DND-41 (cell line): ENCODE measurements at regions not wholly inside any gene's neighbourhood (a gene's known extent, or its start where the extent isn't known, plus 50 kb on each side); places are given as distances from the start of the nearest gene placed in this dataset.

Experiments
- ATAC-seq: fragments of 200-7000 bp; cut with Tn5 transposase; 3 replicates; pipeline ENCODE4 v1.9.1; 2021; ENCODE audit warnings: low read depth; ENCODE audit not compliant: insufficient read depth
- DNase-seq: peaks from one replicate; pipeline ENCODE4 v3.0.0-alpha.2; 2020
- H2AFZ ChIP-seq: 2 replicates; pipeline ENCODE4 v1.6.0; 2012; ENCODE audit warnings: low read depth, low read length
- H3K27ac ChIP-seq: 2 replicates; pipeline ENCODE4 v1.5.1; 2012; ENCODE audit warnings: low read length, inconsistent platforms
- H3K27me3 ChIP-seq: fragments of 200-600 bp; sonication (generic); 2 replicates; pipeline ENCODE4 v1.6.0; 2012; ENCODE audit warnings: low read length, mild to moderate bottlenecking, inconsistent platforms; ENCODE audit not compliant: insufficient read depth, poor library complexity
- H3K36me3 ChIP-seq: 2 replicates; pipeline ENCODE4 v1.5.1; 2012; ENCODE audit warnings: low read length, inconsistent platforms; ENCODE audit not compliant: insufficient read depth
- H3K4me1 ChIP-seq: 2 replicates; pipeline ENCODE4 v1.5.1; 2012; ENCODE audit warnings: mild to moderate bottlenecking, low read length; ENCODE audit not compliant: insufficient read depth
- H3K4me2 ChIP-seq: 2 replicates; pipeline ENCODE4 v1.6.0; 2012; ENCODE audit warnings: mild to moderate bottlenecking, moderate library complexity, low read length, inconsistent platforms; ENCODE audit not compliant: insufficient read depth
- H3K4me3 ChIP-seq, 2 experiments: fragments of 200-600 bp in 1 of 2; shearing (Covaris generic) in 1 of 2; 2 replicates each; pipeline ENCODE4 v1.5.1; 2012 to 2016; ENCODE audit warnings: inconsistent platforms in 2 of 2, low read length in 2 of 2, mild to moderate bottlenecking in 2 of 2, low read depth in 1 of 2, moderate library complexity in 1 of 2
- H3K79me2 ChIP-seq: 2 replicates; pipeline ENCODE4 v1.6.0; 2012; ENCODE audit warnings: low read length, inconsistent platforms; ENCODE audit not compliant: insufficient read depth
- H3K9ac ChIP-seq: 2 replicates; pipeline ENCODE4 v1.6.0; 2012; ENCODE audit warnings: low read depth, mild to moderate bottlenecking, inconsistent platforms, low read length, moderate library complexity
- H3K9me3 ChIP-seq: 2 replicates; pipeline ENCODE4 v1.5.1; 2012; ENCODE audit warnings: low read length, moderate library complexity, mild to moderate bottlenecking, inconsistent platforms; ENCODE audit not compliant: insufficient read depth, severe bottlenecking
- H4K20me1 ChIP-seq: 2 replicates; pipeline ENCODE4 v1.6.0; 2012; ENCODE audit warnings: low read length; ENCODE audit not compliant: insufficient read depth
- CTCF ChIP-seq: IDR thresholded peaks from 2 replicates; pipeline ENCODE4 v1.5.1; 2012; ENCODE audit warnings: borderline replicate concordance, low read length, moderate library complexity, mild to moderate bottlenecking; ENCODE audit not compliant: poor library complexity, severe bottlenecking; ENCODE audit errors: extremely low read depth
- EZH2 ChIP-seq: IDR thresholded peaks from 3 replicates; pipeline ENCODE4 v1.6.1; 2012; ENCODE audit warnings: borderline replicate concordance, low read depth, mild to moderate bottlenecking, moderate library complexity, low read length, inconsistent platforms; ENCODE audit not compliant: severe bottlenecking

GRCh38 chr22:48868554-48868953, 959.1 kb downstream of the BRD1 start:
- no peak overlapping the region for H2AFZ ChIP-seq
- H3K4me1 ChIP-seq: no peaks in the 10 kb centered on the region
- no peak overlapping the region for H3K4me3 ChIP-seq
- H3K36me3 ChIP-seq: no peaks in the 10 kb centered on the region
- H3K4me2 ChIP-seq: no peak overlapping the region
- TF ChIP-seq CTCF: no peak
- no peak for TF ChIP-seq EZH2
- no peaks in the 10 kb centered on the region for H4K20me1 ChIP-seq
- H3K27ac ChIP-seq: no peak overlapping the region
- H3K9ac ChIP-seq: no peak overlapping the region
- H3K27me3 ChIP-seq: peaks cover 2% of the 10 kb centered on the region
- no peaks in the 10 kb centered on the region for H3K9me3 ChIP-seq
- DNase-seq: no peak
- H3K79me2 ChIP-seq: no peaks in the 10 kb centered on the region
- ATAC-seq: no peak

GRCh38 chr22:48867891-48868290, 959.8 kb downstream of the BRD1 start:
- H3K27ac ChIP-seq: no peak overlapping the region
- DNase-seq (no peak), ATAC-seq (no peak)
- H3K9ac ChIP-seq: no peak overlapping the region
- H2AFZ ChIP-seq: no peak overlapping the region
- no peaks in the 10 kb centered on the region for H3K9me3 ChIP-seq
- TF ChIP-seq EZH2 (no peak), CTCF (no peak)
- H4K20me1 ChIP-seq: no peaks in the 10 kb centered on the region
- H3K79me2 ChIP-seq: no peaks in the 10 kb centered on the region
- H3K4me2 ChIP-seq: no peak overlapping the region
- H3K4me1 ChIP-seq: no peaks in the 10 kb centered on the region
- H3K4me3 ChIP-seq: no peak overlapping the region
- H3K27me3 ChIP-seq: peaks cover 2% of the 10 kb centered on the region
- no peaks in the 10 kb centered on the region for H3K36me3 ChIP-seq

- peaks cover 2% of the 10 kb centered on the region for H3K27me3 ChIP-seq
- no peak overlapping the region for H3K27ac ChIP-seq
- TF ChIP-seq CTCF: no peak
- TF ChIP-seq EZH2: no peak
These were observed 960.6 kb downstream of the BRD1 start for GRCh38 chr22:48866906-48867681.

More at GRCh38 chr22:48866906-48867681, 960.6 kb downstream of the BRD1 start:
- Histone ChIP-seq H2AFZ (no peak overlapping the region), H3K9ac (no peak overlapping the region), H3K79me2 (no peaks in the 10 kb centered on the region), H3K4me3 (no peak overlapping the region), H3K36me3 (no peaks in the 10 kb centered on the region), H3K4me2 (no peak overlapping the region), H3K9me3 (no peaks in the 10 kb centered on the region), H3K4me1 (no peaks in the 10 kb centered on the region), H4K20me1 (no peaks in the 10 kb centered on the region)
- DNase-seq (no peak), ATAC-seq (no peak)
